ENCODE measurements at regions not wholly inside any gene's neighbourhood (a gene's known extent, or its start where the extent isn't known, plus 50 kb on each side); places are given as distances from the start of the nearest gene placed in this dataset.

- H3K9me3 Mint-ChIP-seq (ENCODE audit: unreplicated experiment): no peaks in the 10 kb centered on the region
- no peaks in the 10 kb centered on the region for H3K36me3 Mint-ChIP-seq (ENCODE audit: unreplicated experiment)
- H3K27me3 Mint-ChIP-seq (ENCODE audit: unreplicated experiment): no peaks in the 10 kb centered on the region
- peaks cover 24% of the 10 kb centered on the region for H3K4me1 Mint-ChIP-seq (ENCODE audit: low read depth, unreplicated experiment)
- H3K27ac Mint-ChIP-seq (ENCODE audit: unreplicated experiment): no peak overlapping the region
- no peak for DNase-seq
- TF ChIP-seq CTCF (IDR thresholded peaks at IDR 0.05; ENCODE audit: partially characterized antibody, unreplicated experiment): no peak
- H3K4me3 Mint-ChIP-seq (ENCODE audit: unreplicated experiment): no peak overlapping the region
These were observed 583.9 kb upstream of the MIR17HG start for GRCh38 chr13:90763476-90764150.

DNA sequence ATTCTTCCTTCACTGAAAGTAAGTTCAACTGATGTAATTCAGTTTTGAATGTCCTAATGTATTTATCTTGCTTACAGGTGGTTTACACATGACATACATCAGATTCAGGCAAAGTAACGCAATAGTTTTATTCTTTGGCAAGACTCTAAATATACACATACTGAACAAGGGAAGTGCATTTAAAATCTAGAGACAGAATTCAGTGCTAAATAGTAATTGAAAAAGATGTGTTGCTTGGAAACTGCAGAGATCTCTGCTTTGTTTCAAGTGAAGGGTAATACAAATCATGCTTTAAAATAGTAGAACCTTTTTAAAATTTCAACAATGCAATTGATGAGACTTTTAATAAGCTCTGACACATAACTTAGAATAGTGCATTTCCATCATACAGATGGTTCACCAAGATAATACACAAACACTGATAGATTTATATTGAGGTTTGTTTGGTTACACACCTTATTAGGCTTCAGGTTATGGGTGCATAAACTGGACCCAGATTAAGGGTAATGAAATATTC lies 581.0 kb upstream of the MIR17HG start:
- no peak for DNase-seq
- Mint-ChIP-seq H3K36me3 (ENCODE audit: unreplicated experiment) (no peaks in the 10 kb centered on the region), H3K4me3 (ENCODE audit: unreplicated experiment) (no peak overlapping the region), H3K27ac (ENCODE audit: unreplicated experiment) (no peak overlapping the region), H3K4me1 (ENCODE audit: low read depth, unreplicated experiment) (peaks cover 9% of the 10 kb centered on the region), H3K27me3 (ENCODE audit: unreplicated experiment) (no peaks in the 10 kb centered on the region), H3K9me3 (ENCODE audit: unreplicated experiment) (no peaks in the 10 kb centered on the region)
- no peak for TF ChIP-seq CTCF (IDR thresholded peaks at IDR 0.05; ENCODE audit: partially characterized antibody, unreplicated experiment)

DNA sequence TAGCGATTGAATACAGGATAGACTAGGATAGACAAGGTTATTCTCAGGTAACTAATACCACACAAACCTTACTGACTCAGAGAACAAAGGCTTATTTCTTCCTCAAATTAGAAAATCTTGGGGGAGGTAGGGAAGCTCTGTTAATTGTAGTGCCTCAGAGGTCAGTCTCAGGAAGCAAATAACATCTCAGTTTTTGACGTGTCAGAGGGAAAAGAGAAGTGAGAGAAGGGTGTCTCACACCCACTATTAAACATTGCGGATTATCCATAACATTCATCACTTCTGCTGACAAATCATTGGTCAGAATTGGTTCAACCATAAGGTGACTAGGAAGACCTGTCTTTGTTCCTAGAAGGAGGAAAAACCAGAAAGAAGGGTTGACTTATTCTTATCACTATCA lies 579.4 kb upstream of the MIR17HG start:
- Mint-ChIP-seq H3K9me3 (ENCODE audit: unreplicated experiment) (no peaks in the 10 kb centered on the region), H3K27ac (ENCODE audit: unreplicated experiment) (no peak overlapping the region), H3K4me1 (ENCODE audit: low read depth, unreplicated experiment) (peaks cover 8% of the 10 kb centered on the region), H3K27me3 (ENCODE audit: unreplicated experiment) (no peaks in the 10 kb centered on the region), H3K4me3 (ENCODE audit: unreplicated experiment) (no peak overlapping the region), H3K36me3 (ENCODE audit: unreplicated experiment) (no peaks in the 10 kb centered on the region)
- no peak for DNase-seq
- no peak for TF ChIP-seq CTCF (IDR thresholded peaks at IDR 0.05; ENCODE audit: partially characterized antibody, unreplicated experiment)

GRCh38 chr13:90769387-90769786 lies 578.1 kb upstream of the MIR17HG start:
- H3K27ac Mint-ChIP-seq (ENCODE audit: unreplicated experiment): no peak overlapping the region

More at GRCh38 chr13:90769387-90769786, 578.1 kb upstream of the MIR17HG start:
- no peak for TF ChIP-seq CTCF (IDR thresholded peaks at IDR 0.05; ENCODE audit: partially characterized antibody, unreplicated experiment)
- Mint-ChIP-seq H3K9me3 (ENCODE audit: unreplicated experiment) (no peaks in the 10 kb centered on the region), H3K4me3 (ENCODE audit: unreplicated experiment) (no peak overlapping the region), H3K4me1 (ENCODE audit: low read depth, unreplicated experiment) (no peaks in the 10 kb centered on the region), H3K27me3 (ENCODE audit: unreplicated experiment) (no peaks in the 10 kb centered on the region), H3K36me3 (ENCODE audit: unreplicated experiment) (no peaks in the 10 kb centered on the region)
- no peak for DNase-seq
